ENCODE measurements at regions not wholly inside any gene's neighbourhood (a gene's known extent, or its start where the extent isn't known, plus 50 kb on each side); places are given as distances from the start of the nearest gene placed in this dataset.

GRCh38 chr9:108093773-108094675 lies 604.5 kb upstream of the KLF4 start:
- no peak overlapping the region for H2AK5ac ChIP-seq (ENCODE audit: low read length)
- H3K23ac ChIP-seq (ENCODE audit: low read length): no peak overlapping the region
- H3K27ac ChIP-seq (ENCODE audit: low read depth, low read length): no peak overlapping the region
- no peaks in the 10 kb centered on the region for H3K79me1 ChIP-seq (ENCODE audit: low read length)
- H2BK5ac ChIP-seq (ENCODE audit: low read depth, low read length, poor library complexity): no peak overlapping the region
- no peak overlapping the region for H3K4me2 ChIP-seq (ENCODE audit: low read length)
- no peaks in the 10 kb centered on the region for H3K79me2 ChIP-seq (ENCODE audit: control insufficient read depth, insufficient read depth, low read length, poor library complexity)
- no peak overlapping the region for H2BK120ac ChIP-seq (ENCODE audit: insufficient read depth, low read length, poor library complexity)
- H2AFZ ChIP-seq (ENCODE audit: insufficient read depth, low read length, poor library complexity): no peak overlapping the region
- no peak overlapping the region for H4K8ac ChIP-seq (ENCODE audit: low read depth, low read length)
- H3K4me1 ChIP-seq (ENCODE audit: control insufficient read depth in 1 of 2, insufficient read depth in 2 of 2, low read length in 2 of 2): peaks cover 4% of the 10 kb centered on the region in 2 experiments
- no CpG with 5 or more reads among the region's 1 CpG for WGBS (ENCODE audit: extremely low coverage, insufficient coverage, insufficient read length)
- no peak overlapping the region for H4K12ac ChIP-seq (ENCODE audit: low read depth, low read length)
- H3K4ac ChIP-seq (ENCODE audit: low read depth, low read length): no peak overlapping the region
- H3K14ac ChIP-seq (ENCODE audit: low read length): no peak overlapping the region
- no peaks in the 10 kb centered on the region for H3K36me3 ChIP-seq (ENCODE audit: control insufficient read depth in 1 of 2, insufficient read depth in 2 of 2, low read length in 2 of 2)
- no peak overlapping the region for H3K4me3 ChIP-seq (ENCODE audit: low read depth, low read length)
- no peaks in the 10 kb centered on the region for H3K27me3 ChIP-seq (ENCODE audit: insufficient read depth, low read length)
- no peak overlapping the region for H2BK12ac ChIP-seq (ENCODE audit: low read length)
- H3K18ac ChIP-seq (ENCODE audit: low read length): no peak overlapping the region
- H3K9me3 ChIP-seq (ENCODE audit: insufficient read depth, low read depth, low read length): no peaks in the 10 kb centered on the region
- H3K9ac ChIP-seq (ENCODE audit: low read length): no peak overlapping the region
- no peak for DNase-seq
- no peak overlapping the region for H4K91ac ChIP-seq (ENCODE audit: low read depth, low read length)

GRCh38 chr9:108088916-108089315 lies 599.3 kb upstream of the KLF4 start:
- no peaks in the 10 kb centered on the region for H3K79me1 ChIP-seq (ENCODE audit: low read length)
- H2BK5ac ChIP-seq (ENCODE audit: low read depth, low read length, poor library complexity): no peak overlapping the region
- no peak overlapping the region for H2AFZ ChIP-seq (ENCODE audit: insufficient read depth, low read length, poor library complexity)
- H3K27me3 ChIP-seq (ENCODE audit: insufficient read depth, low read length): no peaks in the 10 kb centered on the region
- WGBS (ENCODE audit: extremely low coverage, insufficient coverage, insufficient read length): no CpG with 5 or more reads among the region's 3 CpGs
- no peak overlapping the region for H3K9ac ChIP-seq (ENCODE audit: low read length)
- no peak for DNase-seq
- no peak overlapping the region for H4K91ac ChIP-seq (ENCODE audit: low read depth, low read length)
- H3K36me3 ChIP-seq (ENCODE audit: control insufficient read depth in 1 of 2, insufficient read depth in 2 of 2, low read length in 2 of 2): no peaks in the 10 kb centered on the region
- H4K8ac ChIP-seq (ENCODE audit: low read depth, low read length): no peak overlapping the region
- H3K4me3 ChIP-seq (ENCODE audit: low read depth, low read length): no peak overlapping the region
- no peak overlapping the region for H2BK12ac ChIP-seq (ENCODE audit: low read length)
- no peak overlapping the region for H3K27ac ChIP-seq (ENCODE audit: low read depth, low read length)
- no peak overlapping the region for H2BK120ac ChIP-seq (ENCODE audit: insufficient read depth, low read length, poor library complexity)
- H3K9me3 ChIP-seq (ENCODE audit: insufficient read depth, low read depth, low read length): no peaks in the 10 kb centered on the region
- H3K18ac ChIP-seq (ENCODE audit: low read length): no peak overlapping the region
- no peak overlapping the region for H3K4ac ChIP-seq (ENCODE audit: low read depth, low read length)
- H2AK5ac ChIP-seq (ENCODE audit: low read length): no peak overlapping the region
- H4K12ac ChIP-seq (ENCODE audit: low read depth, low read length): no peak overlapping the region
- H3K4me1 ChIP-seq (ENCODE audit: control insufficient read depth in 1 of 2, insufficient read depth in 2 of 2, low read length in 2 of 2): peaks cover under 1 to 1% of the 10 kb centered on the region in 2 experiments
- no peak overlapping the region for H3K23ac ChIP-seq (ENCODE audit: low read length)
- H3K79me2 ChIP-seq (ENCODE audit: control insufficient read depth, insufficient read depth, low read length, poor library complexity): no peaks in the 10 kb centered on the region
- no peak overlapping the region for H3K14ac ChIP-seq (ENCODE audit: low read length)
- H3K4me2 ChIP-seq (ENCODE audit: low read length): no peak overlapping the region

GRCh38 chr9:108087781-108088180 lies 598.2 kb upstream of the KLF4 start:
- Histone ChIP-seq H2AK5ac (ENCODE audit: low read length) (no peak overlapping the region), H3K9ac (ENCODE audit: low read length) (no peak overlapping the region), H3K79me2 (ENCODE audit: control insufficient read depth, insufficient read depth, low read length, poor library complexity) (no peaks in the 10 kb centered on the region), H4K91ac (ENCODE audit: low read depth, low read length) (no peak overlapping the region), H4K12ac (ENCODE audit: low read depth, low read length) (no peak overlapping the region), H3K79me1 (ENCODE audit: low read length) (no peaks in the 10 kb centered on the region), H3K4ac (ENCODE audit: low read depth, low read length) (no peak overlapping the region), H3K4me3 (ENCODE audit: low read depth, low read length) (no peak overlapping the region), H3K18ac (ENCODE audit: low read length) (no peak overlapping the region), H3K36me3 (ENCODE audit: control insufficient read depth in 1 of 2, insufficient read depth in 2 of 2, low read length in 2 of 2) (no peaks in the 10 kb centered on the region), H3K14ac (ENCODE audit: low read length) (no peak overlapping the region), H2BK120ac (ENCODE audit: insufficient read depth, low read length, poor library complexity) (no peak overlapping the region), H3K23ac (ENCODE audit: low read length) (no peak overlapping the region), H3K4me2 (ENCODE audit: low read length) (no peak overlapping the region), H2AFZ (ENCODE audit: insufficient read depth, low read length, poor library complexity) (no peak overlapping the region), H2BK5ac (ENCODE audit: low read depth, low read length, poor library complexity) (no peak overlapping the region), H3K9me3 (ENCODE audit: insufficient read depth, low read depth, low read length) (no peaks in the 10 kb centered on the region), H3K27me3 (ENCODE audit: insufficient read depth, low read length) (no peaks in the 10 kb centered on the region), H3K4me1 (ENCODE audit: control insufficient read depth in 1 of 2, insufficient read depth in 2 of 2, low read length in 2 of 2) (no peaks in the 10 kb centered on the region), H4K8ac (ENCODE audit: low read depth, low read length) (no peak overlapping the region), H3K27ac (ENCODE audit: low read depth, low read length) (no peak overlapping the region), H2BK12ac (ENCODE audit: low read length) (no peak overlapping the region)
- no peak for DNase-seq
- WGBS (ENCODE audit: extremely low coverage, insufficient coverage, insufficient read length): no CpG with 5 or more reads among the region's 5 CpGs

GRCh38 chr9:108086624-108087023 lies 597.1 kb upstream of the KLF4 start:
- H3K4me1 ChIP-seq (ENCODE audit: control insufficient read depth in 1 of 2, insufficient read depth in 2 of 2, low read length in 2 of 2): no peaks in the 10 kb centered on the region
- H3K4me3 ChIP-seq (ENCODE audit: low read depth, low read length): no peak overlapping the region
- no peak overlapping the region for H3K4ac ChIP-seq (ENCODE audit: low read depth, low read length)
- H4K8ac ChIP-seq (ENCODE audit: low read depth, low read length): no peak overlapping the region
- no peak overlapping the region for H2BK120ac ChIP-seq (ENCODE audit: insufficient read depth, low read length, poor library complexity)
- H3K36me3 ChIP-seq (ENCODE audit: control insufficient read depth in 1 of 2, insufficient read depth in 2 of 2, low read length in 2 of 2): no peaks in the 10 kb centered on the region
- H2BK5ac ChIP-seq (ENCODE audit: low read depth, low read length, poor library complexity): no peak overlapping the region
- H3K27me3 ChIP-seq (ENCODE audit: insufficient read depth, low read length): no peaks in the 10 kb centered on the region
- no peaks in the 10 kb centered on the region for H3K79me2 ChIP-seq (ENCODE audit: control insufficient read depth, insufficient read depth, low read length, poor library complexity)
- no peak overlapping the region for H2AFZ ChIP-seq (ENCODE audit: insufficient read depth, low read length, poor library complexity)
- no CpG with 5 or more reads among the region's 4 CpGs for WGBS (ENCODE audit: extremely low coverage, insufficient coverage, insufficient read length)
- H3K14ac ChIP-seq (ENCODE audit: low read length): no peak overlapping the region
- no peak overlapping the region for H3K4me2 ChIP-seq (ENCODE audit: low read length)
- no peak overlapping the region for H3K27ac ChIP-seq (ENCODE audit: low read depth, low read length)
- H2AK5ac ChIP-seq (ENCODE audit: low read length): no peak overlapping the region
- H3K18ac ChIP-seq (ENCODE audit: low read length): no peak overlapping the region
- H3K9ac ChIP-seq (ENCODE audit: low read length): no peak overlapping the region
- H4K91ac ChIP-seq (ENCODE audit: low read depth, low read length): no peak overlapping the region
- no peak overlapping the region for H3K23ac ChIP-seq (ENCODE audit: low read length)
- H3K9me3 ChIP-seq (ENCODE audit: insufficient read depth, low read depth, low read length): no peaks in the 10 kb centered on the region
- no peak for DNase-seq
- H4K12ac ChIP-seq (ENCODE audit: low read depth, low read length): no peak overlapping the region
- H2BK12ac ChIP-seq (ENCODE audit: low read length): no peak overlapping the region
- no peaks in the 10 kb centered on the region for H3K79me1 ChIP-seq (ENCODE audit: low read length)
